GM23248 (cell line): ENCODE measurements at regions not wholly inside any gene's neighbourhood (a gene's known extent, or its start where the extent isn't known, plus 50 kb on each side); places are given as distances from the start of the nearest gene placed in this dataset.

ENCODE experiments used
- EZH2 ChIP-seq: fragments of 200-600 bp; sonication (generic); IDR thresholded peaks from 2 replicates; pipeline ENCODE4 v1.6.1; 2018; ENCODE audit warnings: antibody characterized with exemption, mild to moderate bottlenecking; ENCODE audit not compliant: insufficient read depth, poor library complexity, severe bottlenecking
- EZH2phosphoT487 ChIP-seq: fragments of 200-600 bp; sonication (generic); IDR thresholded peaks from 2 replicates; pipeline ENCODE4 v1.6.1; 2018; ENCODE audit warnings: antibody characterized with exemption, moderate library complexity, mild to moderate bottlenecking, low read depth; ENCODE audit not compliant: insufficient read depth

- TF ChIP-seq EZH2 (no peak), EZH2phosphoT487 (no peak)
Measured at GRCh38 chr9:113754739-113755138, 121.4 kb upstream of the ZNF618 start.
